Activated T-cell treated with anti-CD3 and anti-CD28 coated beads, Interleukin-2, amount 50 U/mL, for 48 hours (primary cell): ENCODE measurements at regions not wholly inside any gene's neighbourhood (a gene's known extent, or its start where the extent isn't known, plus 50 kb on each side); places are given as distances from the start of the nearest gene placed in this dataset.
"Not testable (repeated sequence)": the region's sequence is repeated elsewhere in the genome, so short reads cannot be mapped to it uniquely, and the experiment has no call there.

ENCODE experiments used
- DNase-seq, 2 experiments: peaks; one replicate each; pipeline ENCODE4 v3.0.0-alpha.2; 2020

GRCh38 chr6:88499436-88499835 is 333.3 kb upstream of the CNR1 start:
- no peak for DNase-seq

GRCh38 chr6:88497403-88497802 is 331.3 kb upstream of the CNR1 start:
- not testable (repeated sequence) for DNase-seq

DNA sequence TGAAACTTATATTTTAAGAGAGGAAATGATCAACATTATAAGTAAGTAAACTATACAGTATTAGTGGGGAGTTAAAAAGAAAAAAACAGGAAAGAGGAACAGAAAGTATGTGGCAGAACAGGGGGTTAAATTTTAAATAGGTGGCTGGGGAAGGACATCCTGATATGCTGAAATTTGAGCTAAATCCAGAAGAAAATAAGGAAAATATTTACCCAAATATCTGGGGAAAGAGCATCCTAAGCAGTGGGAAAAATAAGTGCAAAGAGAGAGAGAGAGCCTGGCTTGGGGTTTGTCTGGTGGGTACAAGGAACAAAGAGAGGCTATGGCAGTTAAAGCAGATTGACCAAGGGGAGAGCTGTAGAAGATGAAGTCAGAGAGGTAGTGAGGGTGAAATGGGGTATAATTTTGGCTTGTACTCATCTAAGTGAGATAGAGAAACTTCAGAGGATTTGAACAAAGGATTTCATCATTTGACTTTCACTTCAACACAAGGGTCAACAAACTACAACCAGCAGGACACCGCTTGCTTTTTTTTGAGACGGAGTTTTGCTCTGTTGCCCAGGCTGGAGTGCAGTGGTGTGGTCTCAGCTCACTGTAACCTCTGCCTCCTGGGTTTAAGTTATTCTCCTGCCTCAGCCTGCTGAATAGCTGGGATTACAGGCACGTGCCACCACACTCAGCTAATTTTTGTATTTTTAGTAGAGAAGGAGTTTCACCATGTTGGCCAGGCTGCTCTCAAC is 328.4 kb upstream of the CNR1 start:
- DNase-seq = no peak

DNA sequence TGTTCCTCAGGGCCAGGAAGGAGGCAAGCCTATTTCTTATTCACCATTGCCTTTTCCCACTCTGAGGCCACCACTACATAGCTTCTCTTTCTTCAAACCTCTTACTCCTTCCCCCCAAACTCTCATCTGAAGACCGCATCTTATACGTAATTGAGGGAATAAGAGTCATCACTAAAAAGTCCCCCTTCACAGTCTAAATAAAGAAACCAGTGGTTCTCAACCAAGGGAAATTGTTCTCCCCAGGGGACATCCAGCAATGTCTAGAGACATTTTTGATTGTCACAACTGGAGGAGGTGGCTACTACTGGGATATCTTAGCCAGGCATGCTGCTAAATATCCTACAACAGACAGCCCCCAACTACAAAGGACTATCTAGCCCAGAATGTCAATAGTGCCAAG is 327.6 kb upstream of the CNR1 start:
- DNase-seq = no peak

DNA sequence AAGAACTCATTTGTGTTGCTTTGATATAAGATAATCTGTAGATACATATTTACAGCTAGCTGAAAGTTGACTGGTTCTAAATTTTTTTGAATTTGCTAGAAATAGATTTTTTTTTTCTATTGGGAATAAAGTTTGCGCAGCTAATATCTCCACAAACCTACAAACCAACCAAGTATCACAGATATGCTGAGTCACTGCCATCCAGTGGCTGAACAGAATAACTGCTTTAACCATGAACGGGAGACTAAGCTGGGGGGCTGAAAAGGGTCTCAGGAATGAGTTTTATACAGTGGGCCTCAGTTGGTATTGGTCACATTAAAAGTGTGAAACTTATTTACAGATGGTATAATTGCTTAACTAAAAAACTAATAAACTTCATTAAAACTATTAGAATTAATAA is 326.7 kb upstream of the CNR1 start:
- DNase-seq = no peak

GRCh38 chr6:88492241-88492640 is 326.1 kb upstream of the CNR1 start:
- no peak for DNase-seq

DNA sequence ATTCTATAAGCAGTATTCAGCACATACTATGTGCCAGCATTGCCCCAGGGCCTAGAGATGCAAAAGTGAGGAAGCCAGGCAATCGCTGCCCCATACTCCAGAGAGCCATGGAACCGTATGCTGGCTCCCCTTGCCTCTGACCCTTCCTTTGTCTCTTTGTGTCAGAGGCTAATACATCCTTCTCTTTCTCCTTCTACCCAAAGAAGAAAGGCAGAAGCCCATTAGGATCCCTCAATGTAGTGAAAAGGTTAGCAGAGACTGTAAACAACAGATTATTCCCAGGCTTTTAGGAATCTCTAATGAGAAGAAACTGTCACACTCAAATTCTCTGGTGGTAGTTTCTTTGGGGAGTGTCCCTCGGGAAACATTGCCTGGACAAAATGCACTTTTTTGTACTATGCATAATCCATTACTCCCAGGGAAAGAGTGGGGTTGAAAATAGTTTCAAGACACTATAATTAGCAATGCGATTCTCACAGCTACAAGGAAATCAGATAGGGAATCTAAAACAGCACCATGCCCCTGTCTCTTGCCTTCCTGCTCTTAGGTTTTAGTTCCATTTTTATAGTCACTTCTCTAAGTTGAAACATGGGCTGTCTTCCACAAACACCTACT is 325.2 kb upstream of the CNR1 start:
- no peak for DNase-seq

- no peak for DNase-seq
Observed at GRCh38 chr6:88490908-88491264, 324.7 kb upstream of the CNR1 start.

- DNase-seq = no peak
Observed at GRCh38 chr6:88490195-88490907, 324.2 kb upstream of the CNR1 start.

GRCh38 chr6:88483424-88483823 is 317.3 kb upstream of the CNR1 start:
- DNase-seq = no peak

DNA sequence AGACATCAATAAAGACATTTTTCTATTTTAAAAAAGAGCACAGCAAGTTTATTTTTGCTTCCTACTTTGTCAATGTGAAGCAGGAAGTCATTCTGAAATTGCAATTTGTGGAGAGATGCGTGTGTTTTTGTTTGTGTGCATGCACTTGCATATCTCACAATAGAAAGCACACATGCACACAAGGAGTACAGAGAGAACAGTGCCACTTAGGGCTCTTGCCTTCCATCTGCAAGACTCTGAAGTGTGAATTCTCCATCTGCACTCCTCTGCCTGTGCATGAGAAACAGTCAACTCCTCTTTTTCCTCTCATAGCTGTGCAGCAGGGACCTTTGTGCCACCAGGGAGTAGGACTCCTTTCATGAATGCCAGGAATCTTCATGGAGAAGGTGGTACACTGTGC is 316.3 kb upstream of the CNR1 start:
- DNase-seq = no peak

DNA sequence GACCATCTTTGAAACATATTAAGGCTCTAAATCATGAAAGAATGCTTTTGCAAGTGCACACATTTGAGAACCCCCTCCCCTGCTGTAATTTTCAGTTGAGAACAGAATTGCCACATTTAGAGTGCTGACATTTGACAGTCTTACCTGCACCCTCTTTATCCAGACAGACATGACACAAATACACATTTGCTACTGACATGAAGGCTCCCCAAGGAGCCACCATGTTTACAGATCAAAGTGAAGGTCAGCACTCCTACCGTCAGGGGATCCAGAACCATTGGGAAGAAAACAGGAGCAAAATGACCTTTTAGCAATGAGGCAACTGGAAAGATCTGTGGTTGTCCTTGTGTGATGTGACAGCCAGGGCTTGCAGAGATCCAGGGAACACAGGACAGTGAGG is 315.4 kb upstream of the CNR1 start:
- no peak for DNase-seq

DNA sequence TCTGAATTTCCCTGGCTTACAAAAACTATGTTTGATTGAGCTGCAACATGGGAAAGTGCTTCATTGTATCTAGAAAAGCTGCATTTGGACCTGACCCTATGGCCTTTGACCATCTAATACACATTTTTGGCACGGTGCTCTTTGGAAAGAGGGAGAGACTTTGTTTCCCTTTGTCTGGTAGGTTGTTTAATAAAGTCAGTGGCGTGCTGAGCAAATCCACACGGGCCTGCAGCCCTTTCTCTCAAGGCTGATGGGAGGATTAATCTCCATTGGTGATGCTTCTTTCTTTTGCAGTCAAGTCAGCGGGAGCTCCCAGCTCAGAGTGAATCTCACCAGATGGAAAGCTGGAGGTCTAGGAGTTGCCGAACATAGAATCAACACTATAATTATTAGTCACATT is 314.7 kb upstream of the CNR1 start:
- DNase-seq = no peak

DNA sequence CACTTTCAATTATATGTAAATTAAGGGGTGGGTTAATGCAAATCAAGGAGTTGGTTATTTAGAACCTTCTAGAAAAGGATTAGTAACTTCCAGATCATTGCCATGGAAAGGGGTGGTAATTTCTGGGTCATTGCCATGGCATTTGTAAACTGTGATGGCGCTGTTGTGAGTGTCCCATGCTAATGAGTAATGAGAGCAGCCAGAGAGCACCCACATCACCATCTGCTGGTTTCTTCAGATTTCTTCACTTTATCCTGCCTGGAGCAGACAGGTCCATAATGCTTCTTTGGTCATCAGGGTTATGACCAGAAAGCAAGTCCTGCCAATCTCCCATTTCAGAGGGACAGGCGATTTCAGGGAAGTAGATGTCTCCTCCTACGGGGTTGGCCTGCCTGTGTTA is 311.3 kb upstream of the CNR1 start:
- DNase-seq = no peak

DNA sequence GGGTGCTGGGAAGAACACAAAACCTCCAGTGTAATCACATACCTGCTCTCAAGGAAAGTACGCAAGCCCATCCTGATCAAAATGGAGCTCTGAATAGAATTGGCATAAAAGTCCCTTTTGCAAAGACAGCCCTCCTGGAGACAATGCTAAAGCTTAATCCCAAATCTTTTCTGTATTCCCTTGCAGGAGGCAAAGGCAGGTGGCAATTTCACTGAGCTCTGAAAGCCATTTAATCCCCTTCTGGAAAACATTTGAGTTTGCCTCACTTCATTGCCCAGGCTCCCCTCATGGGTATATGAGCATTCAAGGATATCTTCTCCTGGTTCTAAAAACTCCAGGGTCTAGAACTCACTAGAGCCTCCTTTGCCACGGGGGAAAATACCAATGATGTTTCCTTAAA is 310.2 kb upstream of the CNR1 start:
- no peak for DNase-seq

- no peak for DNase-seq
Observed at GRCh38 chr6:88474720-88475119, 308.6 kb upstream of the CNR1 start.

- no peak for DNase-seq
Observed at GRCh38 chr6:88473589-88473988, 307.4 kb upstream of the CNR1 start.

GRCh38 chr6:88472851-88473525 is 306.8 kb upstream of the CNR1 start:
- no peak for DNase-seq

DNA sequence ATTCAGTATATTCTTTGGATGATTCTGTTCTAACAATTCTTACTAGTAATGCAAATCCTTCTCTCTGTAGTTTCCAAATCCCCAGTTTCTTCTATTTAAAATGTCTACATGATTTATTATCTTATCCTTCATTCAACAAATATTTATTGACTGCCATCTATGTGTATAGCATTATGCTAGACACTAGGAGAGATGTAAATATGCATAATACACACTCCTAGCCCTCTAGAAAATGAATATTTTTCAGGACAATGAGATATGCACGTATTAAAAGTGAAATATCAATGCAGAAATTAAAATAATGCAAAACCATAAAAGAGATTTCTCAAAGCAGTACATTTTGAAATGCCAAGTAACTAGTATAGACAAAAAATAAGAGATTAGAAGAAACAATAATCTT is 293.5 kb upstream of the CNR1 start:
- no peak for DNase-seq

DNA sequence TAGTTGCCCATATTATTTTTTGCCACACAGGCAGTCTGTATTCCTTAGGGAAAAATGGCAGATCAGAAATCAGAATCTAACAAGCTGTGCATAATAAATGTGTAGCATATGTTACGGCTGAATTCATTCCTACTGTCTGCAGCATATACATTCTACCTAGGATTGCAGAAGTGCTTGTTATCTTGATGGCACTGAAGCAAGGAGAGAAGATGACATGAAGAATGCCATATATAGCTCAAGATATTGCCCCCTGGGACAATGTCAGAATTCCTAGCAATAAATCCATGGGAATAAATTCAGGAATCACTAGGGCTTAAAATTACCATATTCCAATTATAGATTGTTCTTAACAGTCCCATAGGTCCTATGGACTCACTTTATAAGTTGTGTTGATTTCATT is 293.0 kb upstream of the CNR1 start:
- DNase-seq = no peak

GRCh38 chr6:88458662-88459061 is 292.5 kb upstream of the CNR1 start:
- no peak for DNase-seq

DNA sequence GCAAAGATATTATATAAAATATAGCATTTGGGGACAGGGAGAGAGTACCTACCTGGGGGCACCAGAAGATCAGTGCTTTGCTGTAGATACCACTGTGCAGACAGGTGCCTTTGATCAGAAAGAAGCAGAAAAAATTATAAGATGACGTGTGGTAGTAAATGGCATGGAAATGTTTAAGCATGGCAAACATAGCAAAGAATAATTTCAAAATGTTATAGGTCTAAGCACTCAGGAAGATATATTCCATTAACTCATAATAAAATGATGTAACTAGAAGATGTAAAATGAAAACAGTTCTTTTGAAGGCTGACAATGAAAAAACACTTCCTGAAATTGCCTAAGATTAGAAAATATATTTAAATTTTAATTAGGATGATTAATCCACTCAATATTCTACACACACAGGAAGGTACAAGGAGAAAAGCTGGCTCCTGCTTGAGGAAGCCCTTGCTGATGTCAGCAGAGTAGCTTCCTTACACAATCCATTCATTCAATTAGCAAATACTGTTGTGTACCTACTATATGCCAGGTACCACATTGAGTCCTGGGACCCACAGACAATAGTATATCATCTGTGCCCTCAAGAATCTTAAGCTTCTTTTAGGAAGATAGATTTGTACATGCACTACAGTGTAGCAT is 290.2 kb upstream of the CNR1 start:
- no peak for DNase-seq

GRCh38 chr6:88455317-88455716 is 289.2 kb upstream of the CNR1 start:
- DNase-seq = no peak
